IMR-90 (cell line): ENCODE measurements at regions not wholly inside any gene's neighbourhood (a gene's known extent, or its start where the extent isn't known, plus 50 kb on each side); places are given as distances from the start of the nearest gene placed in this dataset.
A peak's percentile ranks its signal among the peaks of the same experiment; 100 is the strongest.

Source experiments
- ATAC-seq: fragments of 200-7000 bp; cut with Tn5 transposase; 2 replicates; pipeline ENCODE4 v1.9.1; 2020; ENCODE audit warnings: low read depth, mild to moderate bottlenecking, moderate library complexity
- BruUV-seq: library from RNA; stranded (reverse); fragments of 400-500 nt; replicated peaks from 2 replicates; lab custom pipeline; 2021; lab: Mats Ljungman, UMichigan
- CTCF ChIA-PET: fragments of 300-600 bp; formaldehyde crosslinking; extraction: SDS; loops from one replicate; lab custom pipeline; 2021; ENCODE audit warnings: antibody characterized with exemption; lab: Yijun Ruan, JAX
- POLR2A ChIA-PET: fragments of 300-600 bp; sonication (Branson Sonifier 250); formaldehyde crosslinking; loops from one replicate; lab custom pipeline; 2022; ENCODE audit warnings: antibody characterized with exemption; ENCODE audit not compliant: unreplicated experiment; lab: Charles Lee
- DNase-seq: peaks from one replicate; pipeline ENCODE4 v3.0.0; 2013
- H2AFZ ChIP-seq: replicated peaks from 2 replicates; pipeline ENCODE3; 2013; ENCODE audit warnings: low read length, mild to moderate bottlenecking; ENCODE audit not compliant: poor library complexity
- H2AK5ac ChIP-seq: 2 replicates; pipeline ENCODE4 v1.6.1; 2013; ENCODE audit warnings: low read depth, low read length, inconsistent platforms
- H2AK9ac ChIP-seq: replicated peaks from 2 replicates; pipeline ENCODE3; 2013; ENCODE audit warnings: mild to moderate bottlenecking, low read depth, low read length, moderate library complexity; ENCODE audit not compliant: poor library complexity
- H2BK120ac ChIP-seq: 2 replicates; pipeline ENCODE4 v1.6.1; 2013; ENCODE audit warnings: low read depth, low read length, inconsistent platforms
- H2BK15ac ChIP-seq: 3 replicates; pipeline ENCODE4 v1.6.1; 2013; ENCODE audit warnings: low read depth, low read length, inconsistent platforms
- H2BK20ac ChIP-seq: 2 replicates; pipeline ENCODE4 v1.6.1; 2013; ENCODE audit warnings: low read depth, mild to moderate bottlenecking, inconsistent platforms, low read length, moderate library complexity
- H2BK5ac ChIP-seq: 2 replicates; pipeline ENCODE4 v1.6.1; 2013; ENCODE audit warnings: mild to moderate bottlenecking, low read depth, low read length, inconsistent platforms; ENCODE audit not compliant: poor library complexity, severe bottlenecking
- H3K14ac ChIP-seq: replicated peaks from 2 replicates; pipeline ENCODE4 v1.6.1; 2013; ENCODE audit warnings: low read depth, low read length, inconsistent platforms
- H3K18ac ChIP-seq: 2 replicates; pipeline ENCODE4 v1.6.1; 2013; ENCODE audit warnings: low read depth, low read length, control low read depth
- H3K23ac ChIP-seq: 2 replicates; pipeline ENCODE4 v1.6.1; 2013; ENCODE audit warnings: low read depth, low read length, inconsistent platforms
- H3K27ac ChIP-seq: 2 replicates; pipeline ENCODE4 v1.5.1; 2013; ENCODE audit warnings: mild to moderate bottlenecking, control low read depth, low read length; ENCODE audit not compliant: insufficient read depth
- H3K27me3 ChIP-seq: 2 replicates; pipeline ENCODE4 v1.6.1; 2013; ENCODE audit warnings: low read length; ENCODE audit not compliant: control insufficient read depth, insufficient read depth
- H3K36me3 ChIP-seq: 2 replicates; pipeline ENCODE4 v1.6.1; 2013; ENCODE audit warnings: low read length, mixed read lengths; ENCODE audit not compliant: control insufficient read depth, insufficient read depth
- H3K4ac ChIP-seq: 2 replicates; pipeline ENCODE4 v1.6.1; 2013; ENCODE audit warnings: low read depth, low read length, inconsistent platforms
- H3K4me1 ChIP-seq: 2 replicates; pipeline ENCODE4 v1.6.1; 2013; ENCODE audit warnings: low read length, mixed read lengths; ENCODE audit not compliant: control insufficient read depth, insufficient read depth
- H3K4me2 ChIP-seq: 2 replicates; pipeline ENCODE4 v1.6.1; 2013; ENCODE audit warnings: low read depth, mild to moderate bottlenecking, control low read depth, low read length, moderate library complexity
- H3K4me3 ChIP-seq: 2 replicates; pipeline ENCODE4 v1.5.1; 2013; ENCODE audit warnings: low read depth, mild to moderate bottlenecking, control low read depth, low read length, moderate library complexity; ENCODE audit not compliant: insufficient read depth
- H3K56ac ChIP-seq: 2 replicates; pipeline ENCODE4 v1.6.1; 2013; ENCODE audit warnings: low read length, inconsistent platforms; ENCODE audit not compliant: insufficient read depth; ENCODE audit errors: extremely low read depth
- H3K79me1 ChIP-seq, 2 experiments: 2 replicates each; pipeline ENCODE4 v1.6.1; 2013; ENCODE audit warnings: low read length in 2 of 2, inconsistent platforms in 1 of 2, low read depth in 1 of 2
- H3K9ac ChIP-seq: 2 replicates; pipeline ENCODE4 v1.6.1; 2013; ENCODE audit warnings: low read depth, low read length, control low read depth
- H3K9me1 ChIP-seq: 2 replicates; pipeline ENCODE4 v1.6.1; 2013; ENCODE audit warnings: low read length, inconsistent platforms; ENCODE audit not compliant: insufficient read depth
- H3K9me3 ChIP-seq: 2 replicates; pipeline ENCODE4 v1.6.1; 2013; ENCODE audit warnings: low read length; ENCODE audit not compliant: control insufficient read depth, insufficient read depth
- H4K20me1 ChIP-seq: 2 replicates; pipeline ENCODE4 v1.6.1; 2013; ENCODE audit warnings: low read length, inconsistent platforms; ENCODE audit not compliant: insufficient read depth
- H4K5ac ChIP-seq: 2 replicates; pipeline ENCODE4 v1.6.1; 2013; ENCODE audit warnings: mild to moderate bottlenecking, low read depth, low read length, control low read depth
- H4K8ac ChIP-seq, 2 experiments: 2 replicates each; pipeline ENCODE4 v1.6.1; 2013; ENCODE audit warnings: low read depth in 2 of 2, low read length in 2 of 2, control low read depth in 1 of 2, inconsistent platforms in 1 of 2
- H4K91ac ChIP-seq: 2 replicates; pipeline ENCODE4 v1.6.1; 2013; ENCODE audit warnings: low read depth, low read length, inconsistent platforms; ENCODE audit not compliant: insufficient read depth
- BHLHE40 ChIP-seq: fragments of 150-350 bp; IDR thresholded peaks from 2 replicates; pipeline ENCODE4 v1.6.1; 2016; ENCODE audit warnings: mild to moderate bottlenecking, low read depth, low read length
- CEBPB ChIP-seq: IDR thresholded peaks from 2 replicates; pipeline ENCODE4 v1.6.1; 2012; ENCODE audit warnings: low read depth, low read length, improper control_type of control experiment
- CHD1 ChIP-seq: IDR thresholded peaks from 2 replicates; pipeline ENCODE4 v1.6.1; 2012; ENCODE audit warnings: low read depth, low read length, improper control_type of control experiment
- FOS ChIP-seq: fragments of 150-350 bp; IDR thresholded peaks from 2 replicates; pipeline ENCODE4 v1.6.1; 2016; ENCODE audit warnings: low read depth, low read length
- MAFK ChIP-seq: IDR thresholded peaks from 2 replicates; pipeline ENCODE4 v1.6.1; 2012; ENCODE audit warnings: low read depth, low read length, improper control_type of control experiment
- MAZ ChIP-seq: IDR thresholded peaks from 2 replicates; pipeline ENCODE4 v1.6.1; 2012; ENCODE audit warnings: low read depth, mild to moderate bottlenecking, low read length, improper control_type of control experiment, moderate library complexity, borderline replicate concordance
- MXI1 ChIP-seq: IDR thresholded peaks from 2 replicates; pipeline ENCODE4 v1.6.1; 2012; ENCODE audit warnings: low read depth, mild to moderate bottlenecking, low read length, moderate library complexity, borderline replicate concordance
- NFE2L2 ChIP-seq: fragments of 150-350 bp; IDR thresholded peaks from 2 replicates; pipeline ENCODE4 v1.6.1; 2016; ENCODE audit warnings: low read depth, mild to moderate bottlenecking, low read length
- POLR2A ChIP-seq: IDR thresholded peaks from 2 replicates; pipeline ENCODE4 v1.6.1; 2012; ENCODE audit warnings: mild to moderate bottlenecking, low read depth, low read length
- RAD21 ChIP-seq: IDR thresholded peaks from 2 replicates; pipeline ENCODE4 v1.6.1; 2012; ENCODE audit warnings: low read length, improper control_type of control experiment
- RCOR1 ChIP-seq: IDR thresholded peaks from 2 replicates; pipeline ENCODE4 v1.6.1; 2012; ENCODE audit warnings: mild to moderate bottlenecking, low read length, improper control_type of control experiment; ENCODE audit not compliant: insufficient replicate concordance
- RFX5 ChIP-seq: IDR thresholded peaks from 2 replicates; pipeline ENCODE4 v1.8.0; 2012; ENCODE audit warnings: low read depth, mild to moderate bottlenecking, low read length, moderate library complexity
- SMC3 ChIP-seq: fragments of 150-350 bp; IDR thresholded peaks from 2 replicates; pipeline ENCODE4 v1.6.1; 2016; ENCODE audit warnings: low read depth, mild to moderate bottlenecking, antibody characterized with exemption, low read length, moderate library complexity
- WGBS, 2 experiments: methylation state at CpG; one replicate each; pipeline versions ENCODE4 v1.1.5 to v1.1.7; 2013; ENCODE audit warnings: missing lambda C conversion rate in 2 of 2; ENCODE audit not compliant: insufficient read length in 1 of 2; ENCODE audit errors: extremely low coverage in 2 of 2; 5-methylcytosine and 5-hydroxymethylcytosine counted together
- dilution Hi-C: fragments of 300-500 bp; cut with HindIII; formaldehyde crosslinking; loops from one replicate; pipeline ENCODE4 v1.14.3; 2018; ENCODE audit warnings: low sequenced_read_pairs; ENCODE audit not compliant: unreplicated experiment
- in situ Hi-C: fragments of 300-500 bp; cut with MboI; formaldehyde crosslinking; loops from 3 replicates; pipeline ENCODE4 v1.14.3; 2019; ENCODE audit warnings: low sequenced_read_pairs, inconsistent platforms, mixed read lengths
- intact Hi-C: fragments of 100-400 bp; cut with micrococcal nuclease; formaldehyde crosslinking; loops from 2 replicates; pipeline ENCODE4 v1.10.0; 2022
- TF ChIP-seq, protein P1 (sequence below): fragments of 150-350 bp; IDR thresholded peaks from 2 replicates; pipeline ENCODE4 v1.6.1; 2017; ENCODE audit warnings: mild to moderate bottlenecking, antibody characterized with exemption, low read length, low read depth
- TF ChIP-seq, protein P2 (sequence below): fragments of 150-350 bp; IDR thresholded peaks from 2 replicates; pipeline ENCODE4 v1.6.1; 2016; ENCODE audit warnings: low read depth, mild to moderate bottlenecking, low read length, moderate library complexity, borderline replicate concordance
- TF ChIP-seq, protein P3 (sequence below): conservative IDR thresholded peaks from 2 replicates; pipeline ENCODE4 v1.5.1; 2012; ENCODE audit warnings: mild to moderate bottlenecking, low read depth, low read length, improper control_type of control experiment

DNA sequence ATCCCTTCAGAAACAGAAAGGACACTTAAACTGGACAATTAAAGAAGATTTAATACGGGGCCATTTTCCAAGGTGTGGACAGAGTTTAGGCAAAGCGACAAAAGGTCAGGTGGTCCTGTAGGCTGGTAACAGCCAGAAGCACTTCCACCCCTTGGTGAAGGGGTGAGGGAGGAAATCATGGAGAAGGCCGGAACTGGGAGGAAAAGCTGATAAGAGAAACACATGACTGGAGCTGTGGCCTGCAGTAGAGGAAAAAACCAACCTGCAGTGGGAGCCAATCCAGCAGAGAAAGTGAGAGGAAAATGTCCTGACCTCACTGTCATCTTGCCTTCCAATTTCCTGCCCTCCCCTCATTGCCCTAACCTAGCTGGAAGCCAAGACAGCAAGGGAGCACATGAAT is 249.8 kb downstream of the LMO4 start:
- in situ Hi-C loops (no loop called here), intact Hi-C loops (no loop called here), dilution Hi-C loops (no loop called here)
- ATAC-seq (no peak), DNase-seq (no peak)
- Histone ChIP-seq H2BK15ac (no peak overlapping the region), H4K5ac (no peak overlapping the region), H2BK120ac (no peak overlapping the region), H2AFZ (peak overlapping the region; percentile 52), H3K4me3 (no peak overlapping the region), H3K18ac (no peak overlapping the region), H3K4me1 (0 out of 2 replicates have a peak, but pooled peaks cover 1% of the 10 kb centered on the region), H3K9me3 (no peaks in the 10 kb centered on the region), H2AK9ac (no peak overlapping the region), H2BK20ac (no peak overlapping the region), H3K27ac (no peak overlapping the region), H2AK5ac (no peak overlapping the region), H4K8ac (no peak overlapping the region), H3K27me3 (no peaks in the 10 kb centered on the region), H3K9ac (no peak overlapping the region), H3K56ac (no peak overlapping the region), H3K36me3 (no peaks in the 10 kb centered on the region), H3K79me1 (no peaks in the 10 kb centered on the region), H3K4ac (no peak overlapping the region), H2BK5ac (no peak overlapping the region), H3K4me2 (no peak overlapping the region), H3K9me1 (no peaks in the 10 kb centered on the region), H3K14ac (no peak overlapping the region), H4K91ac (no peak overlapping the region), H4K20me1 (no peaks in the 10 kb centered on the region), H3K23ac (no peak overlapping the region; the same call in 1 of the 2 replicates)
- no TSS peak for BruUV-seq
- TF ChIP-seq RCOR1 = no peak
- TF ChIP-seq, protein P1, sequence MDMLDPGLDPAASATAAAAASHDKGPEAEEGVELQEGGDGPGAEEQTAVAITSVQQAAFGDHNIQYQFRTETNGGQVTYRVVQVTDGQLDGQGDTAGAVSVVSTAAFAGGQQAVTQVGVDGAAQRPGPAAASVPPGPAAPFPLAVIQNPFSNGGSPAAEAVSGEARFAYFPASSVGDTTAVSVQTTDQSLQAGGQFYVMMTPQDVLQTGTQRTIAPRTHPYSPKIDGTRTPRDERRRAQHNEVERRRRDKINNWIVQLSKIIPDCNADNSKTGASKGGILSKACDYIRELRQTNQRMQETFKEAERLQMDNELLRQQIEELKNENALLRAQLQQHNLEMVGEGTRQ = no peak
- no peak for TF ChIP-seq RFX5
- TF ChIP-seq, protein P2, sequence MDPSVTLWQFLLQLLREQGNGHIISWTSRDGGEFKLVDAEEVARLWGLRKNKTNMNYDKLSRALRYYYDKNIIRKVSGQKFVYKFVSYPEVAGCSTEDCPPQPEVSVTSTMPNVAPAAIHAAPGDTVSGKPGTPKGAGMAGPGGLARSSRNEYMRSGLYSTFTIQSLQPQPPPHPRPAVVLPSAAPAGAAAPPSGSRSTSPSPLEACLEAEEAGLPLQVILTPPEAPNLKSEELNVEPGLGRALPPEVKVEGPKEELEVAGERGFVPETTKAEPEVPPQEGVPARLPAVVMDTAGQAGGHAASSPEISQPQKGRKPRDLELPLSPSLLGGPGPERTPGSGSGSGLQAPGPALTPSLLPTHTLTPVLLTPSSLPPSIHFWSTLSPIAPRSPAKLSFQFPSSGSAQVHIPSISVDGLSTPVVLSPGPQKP = no peak
- TF ChIP-seq CHD1 = no peak
- TF ChIP-seq MAFK = no peak
- TF ChIP-seq, protein P3, sequence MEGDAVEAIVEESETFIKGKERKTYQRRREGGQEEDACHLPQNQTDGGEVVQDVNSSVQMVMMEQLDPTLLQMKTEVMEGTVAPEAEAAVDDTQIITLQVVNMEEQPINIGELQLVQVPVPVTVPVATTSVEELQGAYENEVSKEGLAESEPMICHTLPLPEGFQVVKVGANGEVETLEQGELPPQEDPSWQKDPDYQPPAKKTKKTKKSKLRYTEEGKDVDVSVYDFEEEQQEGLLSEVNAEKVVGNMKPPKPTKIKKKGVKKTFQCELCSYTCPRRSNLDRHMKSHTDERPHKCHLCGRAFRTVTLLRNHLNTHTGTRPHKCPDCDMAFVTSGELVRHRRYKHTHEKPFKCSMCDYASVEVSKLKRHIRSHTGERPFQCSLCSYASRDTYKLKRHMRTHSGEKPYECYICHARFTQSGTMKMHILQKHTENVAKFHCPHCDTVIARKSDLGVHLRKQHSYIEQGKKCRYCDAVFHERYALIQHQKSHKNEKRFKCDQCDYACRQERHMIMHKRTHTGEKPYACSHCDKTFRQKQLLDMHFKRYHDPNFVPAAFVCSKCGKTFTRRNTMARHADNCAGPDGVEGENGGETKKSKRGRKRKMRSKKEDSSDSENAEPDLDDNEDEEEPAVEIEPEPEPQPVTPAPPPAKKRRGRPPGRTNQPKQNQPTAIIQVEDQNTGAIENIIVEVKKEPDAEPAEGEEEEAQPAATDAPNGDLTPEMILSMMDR = no peak
- TF ChIP-seq POLR2A = no peak
- no peak for TF ChIP-seq SMC3
- TF ChIP-seq RAD21 = no peak
- TF ChIP-seq MAZ = no peak
- TF ChIP-seq BHLHE40 = no peak
- no peak for TF ChIP-seq CEBPB
- no peak for TF ChIP-seq NFE2L2
- no peak for TF ChIP-seq FOS
- no peak for TF ChIP-seq MXI1
- no CpG with 5 or more reads among the region's 3 CpGs for WGBS, 2 experiments
- ChIA-PET CTCF (no interaction called here), POLR2A (no interaction called here)
